H1 (cell line): ENCODE measurements at regions not wholly inside any gene's neighbourhood (a gene's known extent, or its start where the extent isn't known, plus 50 kb on each side); places are given as distances from the start of the nearest gene placed in this dataset.

ENCODE experiments used
- CTCF ChIA-PET: fragments of 300-600 bp; sonication (Branson Sonifier 250); formaldehyde crosslinking; loops from one replicate; lab custom pipeline; 2021; ENCODE audit not compliant: partially characterized antibody; lab: Charles Lee
- POLR2A ChIA-PET: fragments of 300-600 bp; sonication (Branson Sonifier 250); formaldehyde crosslinking; loops from one replicate; lab custom pipeline; 2021; ENCODE audit warnings: inconsistent platforms; ENCODE audit not compliant: partially characterized antibody; lab: Charles Lee
- DNase-seq, 2 experiments: peaks; one replicate each; pipeline versions ENCODE4 v3.0.0 to v3.0.0-alpha.2; 2010 to 2022; ENCODE audit warnings: low spot score in 2 of 2, low read depth in 1 of 2, mixed read lengths in 1 of 2
- FAIRE-seq: peaks from 2 replicates; lab custom pipeline; 2011; peaks lifted over from hg19 to GRCh38; lab: Jason Lieb, UNC
- H2AFZ ChIP-seq: 2 replicates; pipeline ENCODE4 v1.8.1; 2012; ENCODE audit warnings: low read length, inconsistent platforms
- H2AK5ac ChIP-seq: 2 replicates; pipeline ENCODE4 v1.6.1; 2013; ENCODE audit warnings: low read depth, low read length
- H2BK120ac ChIP-seq: replicated peaks from 2 replicates; pipeline ENCODE3; 2013; ENCODE audit warnings: low read depth, low read length, inconsistent platforms
- H2BK12ac ChIP-seq: 2 replicates; pipeline ENCODE4 v1.6.1; 2013; ENCODE audit warnings: low read depth, low read length
- H2BK15ac ChIP-seq: 2 replicates; pipeline ENCODE4 v1.6.1; 2013; ENCODE audit warnings: low read length
- H2BK20ac ChIP-seq: 2 replicates; pipeline ENCODE4 v1.6.1; 2013; ENCODE audit warnings: low read length
- H2BK5ac ChIP-seq: 2 replicates; pipeline ENCODE4 v1.6.1; 2013; ENCODE audit warnings: low read depth, low read length
- H3K14ac ChIP-seq: 2 replicates; pipeline ENCODE4 v1.6.1; 2013; ENCODE audit warnings: inconsistent platforms; ENCODE audit not compliant: insufficient read length
- H3K18ac ChIP-seq: 2 replicates; pipeline ENCODE4 v1.6.1; 2013; ENCODE audit warnings: low read length; ENCODE audit errors: extremely low read depth
- H3K23ac ChIP-seq: 2 replicates; pipeline ENCODE4 v1.6.1; 2013; ENCODE audit warnings: inconsistent platforms; ENCODE audit not compliant: insufficient read length
- H3K23me2 ChIP-seq: 2 replicates; pipeline ENCODE4 v1.6.1; 2013; ENCODE audit warnings: low read depth, low read length
- H3K27ac ChIP-seq: 2 replicates; pipeline ENCODE4 v1.6.1; 2011; ENCODE audit warnings: low read depth, low read length, inconsistent platforms
- H3K27me3 ChIP-seq, 4 experiments: replicated peaks in 1 of 4; 1 replicate in 1 of 4; 2 replicates in 3 of 4; pipeline versions ENCODE4 v1.6.1 to v1.8.1; 2011 to 2013; ENCODE audit warnings: low read length in 3 of 4, mild to moderate bottlenecking in 3 of 4, inconsistent platforms in 2 of 4, mixed read lengths in 2 of 4, moderate library complexity in 1 of 4; ENCODE audit not compliant: control insufficient read depth in 3 of 4, insufficient read depth in 3 of 4; ENCODE audit errors: extremely low read depth in 1 of 4
- H3K36me3 ChIP-seq, 4 experiments: 2 replicates each; pipeline versions ENCODE4 v1.6.1 to v1.8.1; 2011 to 2013; ENCODE audit warnings: mild to moderate bottlenecking in 4 of 4, low read length in 3 of 4, moderate library complexity in 2 of 4, control low read depth in 1 of 4, inconsistent platforms in 1 of 4; ENCODE audit not compliant: insufficient read depth in 4 of 4, control insufficient read depth in 2 of 4
- H3K4ac ChIP-seq: replicated peaks from 2 replicates; pipeline ENCODE3; 2013; ENCODE audit warnings: low read length, low read depth, mixed read lengths, inconsistent platforms; ENCODE audit not compliant: insufficient read length
- H3K4me1 ChIP-seq, 4 experiments: replicated peaks in 1 of 4; 1 replicate in 1 of 4; 2 replicates in 3 of 4; pipeline versions ENCODE4 v1.6.1 to v1.8.1; 2011 to 2013; ENCODE audit warnings: low read length in 3 of 4, inconsistent platforms in 2 of 4, mixed read lengths in 1 of 4; ENCODE audit not compliant: insufficient read depth in 4 of 4, control insufficient read depth in 3 of 4
- H3K4me2 ChIP-seq, 2 experiments: 2 replicates each; pipeline versions ENCODE4 v1.6.1 to v1.8.1; 2011 to 2013; ENCODE audit warnings: low read depth in 2 of 2, low read length in 2 of 2, control low read depth in 1 of 2, inconsistent platforms in 1 of 2, mild to moderate bottlenecking in 1 of 2; ENCODE audit not compliant: insufficient read depth in 1 of 2
- H3K4me3 ChIP-seq, 4 experiments: fragments of 200-600, 300-600 bp in 1 of 4; sonication (generic), shearing (Covaris generic), sonication (Bioruptor Twin) in 1 of 4; 2 replicates each; pipeline versions ENCODE4 v1.5.1 to v1.8.1; 2011 to 2016; ENCODE audit warnings: low read length in 4 of 4, low read depth in 3 of 4, control low read depth in 2 of 4, inconsistent platforms in 2 of 4, mild to moderate bottlenecking in 2 of 4, mixed read lengths in 1 of 4, moderate library complexity in 1 of 4; ENCODE audit not compliant: insufficient read depth in 2 of 4; ENCODE audit errors: extremely low read depth in 1 of 4
- H3K56ac ChIP-seq: replicated peaks from 2 replicates; pipeline ENCODE3; 2013; ENCODE audit warnings: low read depth, mild to moderate bottlenecking, mixed read lengths, low read length, inconsistent platforms; ENCODE audit not compliant: insufficient read length
- H3K79me1 ChIP-seq: 2 replicates; pipeline ENCODE4 v1.6.1; 2013; ENCODE audit warnings: low read depth, low read length, control low read depth
- H3K79me2 ChIP-seq, 2 experiments: 2 replicates each; pipeline versions ENCODE4 v1.6.1 to v1.8.1; 2012 to 2013; ENCODE audit warnings: low read length in 2 of 2, mild to moderate bottlenecking in 2 of 2, inconsistent platforms in 1 of 2; ENCODE audit not compliant: insufficient read depth in 2 of 2, control insufficient read depth in 1 of 2
- H3K9ac ChIP-seq, 4 experiments: replicated peaks in 1 of 4; 1 replicate in 1 of 4; 2 replicates in 3 of 4; pipeline versions ENCODE4 v1.6.1 to v1.8.1; 2011 to 2013; ENCODE audit warnings: low read depth in 3 of 4, low read length in 3 of 4, control low read depth in 2 of 4, mild to moderate bottlenecking in 2 of 4, moderate library complexity in 2 of 4, inconsistent platforms in 1 of 4; ENCODE audit errors: extremely low read depth in 1 of 4
- H3K9me3 ChIP-seq, 2 experiments: 2 replicates each; pipeline versions ENCODE4 v1.6.1 to v1.8.1; 2012 to 2013; ENCODE audit warnings: mild to moderate bottlenecking in 2 of 2, moderate library complexity in 2 of 2, control low read depth in 1 of 2, inconsistent platforms in 1 of 2, low read depth in 1 of 2, low read length in 1 of 2, mixed read lengths in 1 of 2; ENCODE audit not compliant: insufficient read depth in 2 of 2
- H4K20me1 ChIP-seq, 2 experiments: replicated peaks in 1 of 2; 2 replicates each; pipeline versions ENCODE3 to v1.8.1; 2011 to 2013; ENCODE audit warnings: inconsistent platforms in 2 of 2, low read length in 2 of 2, mild to moderate bottlenecking in 1 of 2; ENCODE audit not compliant: insufficient read depth in 2 of 2, control insufficient read depth in 1 of 2
- H4K5ac ChIP-seq: 2 replicates; pipeline ENCODE4 v1.6.1; 2013; ENCODE audit warnings: low read length, low read depth, mixed read lengths, inconsistent platforms; ENCODE audit not compliant: insufficient read length
- H4K8ac ChIP-seq: 2 replicates; pipeline ENCODE4 v1.8.0; 2013; ENCODE audit warnings: mild to moderate bottlenecking, moderate library complexity, low read length, inconsistent platforms; ENCODE audit not compliant: insufficient read depth; ENCODE audit errors: extremely low read depth
- H4K91ac ChIP-seq: replicated peaks from 2 replicates; pipeline ENCODE3; 2013; ENCODE audit warnings: low read length, mixed read lengths, inconsistent platforms; ENCODE audit not compliant: insufficient read length
- BACH1 ChIP-seq: IDR thresholded peaks from 2 replicates; pipeline ENCODE4 v1.6.1; 2012; ENCODE audit warnings: low read length, improper control_type of control experiment
- CBX5 ChIP-seq: fragments of 300-800, 300-1000 bp; sonication (generic); IDR thresholded peaks from 2 replicates; pipeline ENCODE4 v1.7.1; 2016; ENCODE audit warnings: antibody characterized with exemption, low read length, low read depth
- CBX8 ChIP-seq: fragments of 300-800, 300-1000 bp; sonication (generic); IDR thresholded peaks from 2 replicates; pipeline ENCODE4 v1.7.1; 2016; ENCODE audit warnings: low read depth, low read length, borderline replicate concordance
- CEBPB ChIP-seq: IDR thresholded peaks from 2 replicates; pipeline ENCODE4 v1.6.1; 2012; ENCODE audit warnings: low read depth, low read length
- POLR2A ChIP-seq, 2 experiments: IDR thresholded peaks; 1 replicate in 1 of 2; 2 replicates in 1 of 2; pipeline ENCODE4 v1.6.1; 2011; ENCODE audit warnings: low read depth in 2 of 2, low read length in 2 of 2, mild to moderate bottlenecking in 2 of 2; ENCODE audit errors: control extremely low read depth in 1 of 2
- SIRT6 ChIP-seq: IDR thresholded peaks from one replicate; pipeline ENCODE4 v1.7.1; 2012; ENCODE audit warnings: low read length, inconsistent platforms
- SIX5 ChIP-seq: IDR thresholded peaks from 2 replicates; pipeline ENCODE4 v1.6.1; 2011; ENCODE audit warnings: mild to moderate bottlenecking, low read depth, low read length
- TCF12 ChIP-seq: IDR thresholded peaks from 2 replicates; pipeline ENCODE4 v1.6.1; 2011; ENCODE audit warnings: low read depth, mild to moderate bottlenecking, low read length
- WGBS, 2 experiments: shearing (Covaris generic) in 1 of 2; methylation state at CpG; one replicate each; pipeline versions ENCODE4 v1.1.6 to v1.1.7; 2013 to 2015; ENCODE audit warnings: low lambda C conversion rate in 2 of 2, mixed read lengths in 2 of 2, inconsistent platforms in 1 of 2, low coverage in 1 of 2, missing lambda C conversion rate in 1 of 2; ENCODE audit not compliant: insufficient replicate concordance in 2 of 2, insufficient coverage in 1 of 2, insufficient read length in 1 of 2; ENCODE audit errors: extremely low coverage in 1 of 2, missing lambda C conversion rate in 1 of 2; 5-methylcytosine and 5-hydroxymethylcytosine counted together
- TF ChIP-seq, protein P1 (sequence below): IDR thresholded peaks from 2 replicates; pipeline ENCODE4 v1.6.1; 2011; ENCODE audit warnings: low read depth, mild to moderate bottlenecking, low read length; ENCODE audit not compliant: insufficient read depth

DNA sequence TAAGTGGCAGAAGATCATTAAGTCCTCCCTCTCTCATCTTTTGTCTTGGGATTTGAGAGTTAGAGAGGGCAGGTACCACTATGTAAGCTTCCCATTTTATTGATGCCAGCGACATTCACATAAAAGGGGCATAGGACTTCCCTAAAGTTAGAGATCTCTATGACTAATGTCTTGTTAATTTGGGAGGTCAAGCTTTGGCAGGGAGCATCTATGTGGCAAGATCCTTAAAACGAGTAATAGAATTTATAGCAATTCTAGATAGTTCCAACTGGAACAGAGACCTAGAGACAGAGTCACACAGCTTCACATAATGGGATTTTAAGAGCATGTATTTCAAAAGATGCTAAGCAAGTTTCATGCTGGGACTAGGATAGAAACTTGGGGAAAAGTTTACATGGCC is 308.0 kb downstream of the MAP2K6 start:
- no peaks in the 10 kb centered on the region for H3K79me2 ChIP-seq
- no peaks in the 10 kb centered on the region for H4K20me1 ChIP-seq
- H3K14ac ChIP-seq: no peak overlapping the region
- H3K4me1 ChIP-seq: no peaks in the 10 kb centered on the region
- no peak overlapping the region for H4K91ac ChIP-seq
- DNase-seq: no peak
- no peak overlapping the region for H3K23ac ChIP-seq
- no peak overlapping the region for H2BK15ac ChIP-seq
- ChIA-PET POLR2A (no interaction called here), CTCF (interaction anchor here (1.0 to 1.8 kb wide), 7 partner anchors 12 to 436 kb away, joined by 3 to 6 read pairs (median 4); no protein-coding TSS in a partner anchor)
- no peak overlapping the region for H2BK5ac ChIP-seq
- no peak overlapping the region for H3K4ac ChIP-seq
- no peak overlapping the region for H3K4me3 ChIP-seq
- H2AK5ac ChIP-seq: no peak overlapping the region
- H3K9me3 ChIP-seq: no peaks in the 10 kb centered on the region
- TF ChIP-seq SIRT6: no peak
- TF ChIP-seq CBX8: no peak
- TF ChIP-seq, protein P1, sequence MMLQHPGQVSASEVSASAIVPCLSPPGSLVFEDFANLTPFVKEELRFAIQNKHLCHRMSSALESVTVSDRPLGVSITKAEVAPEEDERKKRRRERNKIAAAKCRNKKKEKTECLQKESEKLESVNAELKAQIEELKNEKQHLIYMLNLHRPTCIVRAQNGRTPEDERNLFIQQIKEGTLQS: no peak
- TF ChIP-seq SIX5: no peak
- no peak for TF ChIP-seq CBX5
- no peak for TF ChIP-seq TCF12
- TF ChIP-seq BACH1: no peak
- no peak for TF ChIP-seq CEBPB
- no peak for TF ChIP-seq POLR2A (IDR thresholded peaks at IDR 0.05; ENCODE audit: control extremely low read depth in 1 of 2, low read depth in 2 of 2, low read length in 2 of 2)
- TF ChIP-seq, all 59 proteins: peak for 0
- Histone ChIP-seq H2BK20ac (no peak overlapping the region), H3K36me3 (no peaks in the 10 kb centered on the region), H3K4me2 (no peak overlapping the region), H3K23me2 (no peaks in the 10 kb centered on the region), H3K18ac (no peak overlapping the region), H3K27ac (no peak overlapping the region), H2BK12ac (no peak overlapping the region), H3K79me1 (no peaks in the 10 kb centered on the region), H3K9ac (no peak overlapping the region), H2AFZ (no peak overlapping the region), H4K8ac (no peak overlapping the region), H3K27me3 (no peaks in the 10 kb centered on the region), H4K5ac (no peak overlapping the region), H2BK120ac (no peak overlapping the region), H3K56ac (no peak overlapping the region)
- WGBS, 2 experiments: 95% methylated on average over 2 of the region's 2 CpGs; no CpG with 5 or more reads in 1 of the 2 experiments
- no peak for FAIRE-seq
